ENCODE measurements at regions not wholly inside any gene's neighbourhood (a gene's known extent, or its start where the extent isn't known, plus 50 kb on each side); places are given as distances from the start of the nearest gene placed in this dataset.

DNA sequence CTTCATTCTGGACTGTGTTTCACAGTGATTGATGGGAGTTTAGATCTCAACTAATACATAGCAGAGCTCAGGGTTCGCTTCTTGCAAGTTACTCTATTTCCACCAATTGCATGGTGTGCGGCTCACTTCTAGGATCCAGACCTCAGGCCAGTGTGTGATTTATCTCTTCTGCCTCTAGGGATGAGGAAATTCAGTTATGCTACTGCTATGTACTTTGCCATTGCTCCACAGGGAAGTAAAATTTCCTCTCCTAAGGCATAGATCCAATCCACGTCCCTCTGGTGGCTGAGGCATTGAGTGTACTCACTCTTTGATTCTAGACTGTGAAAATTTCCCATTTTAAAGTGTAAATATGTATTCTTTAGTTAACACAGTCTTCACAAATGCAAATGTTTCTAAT is 214.1 kb downstream of the HS3ST3B1 start:
- Histone ChIP-seq H3K9me3 (no peaks in the 10 kb centered on the region), H3K36me3 (no peaks in the 10 kb centered on the region), H3K4me1 (no peaks in the 10 kb centered on the region), H3K4me3 (no peak overlapping the region), H3K27ac (no peak overlapping the region), H3K27me3 (no peaks in the 10 kb centered on the region)
- in situ Hi-C loops (cut with MboI; ENCODE audit: low sequenced_read_pairs in 4 of 4), result no loop called here
- ATAC-seq (no peak), DNase-seq (no peak)
- TF ChIP-seq, protein P1, sequence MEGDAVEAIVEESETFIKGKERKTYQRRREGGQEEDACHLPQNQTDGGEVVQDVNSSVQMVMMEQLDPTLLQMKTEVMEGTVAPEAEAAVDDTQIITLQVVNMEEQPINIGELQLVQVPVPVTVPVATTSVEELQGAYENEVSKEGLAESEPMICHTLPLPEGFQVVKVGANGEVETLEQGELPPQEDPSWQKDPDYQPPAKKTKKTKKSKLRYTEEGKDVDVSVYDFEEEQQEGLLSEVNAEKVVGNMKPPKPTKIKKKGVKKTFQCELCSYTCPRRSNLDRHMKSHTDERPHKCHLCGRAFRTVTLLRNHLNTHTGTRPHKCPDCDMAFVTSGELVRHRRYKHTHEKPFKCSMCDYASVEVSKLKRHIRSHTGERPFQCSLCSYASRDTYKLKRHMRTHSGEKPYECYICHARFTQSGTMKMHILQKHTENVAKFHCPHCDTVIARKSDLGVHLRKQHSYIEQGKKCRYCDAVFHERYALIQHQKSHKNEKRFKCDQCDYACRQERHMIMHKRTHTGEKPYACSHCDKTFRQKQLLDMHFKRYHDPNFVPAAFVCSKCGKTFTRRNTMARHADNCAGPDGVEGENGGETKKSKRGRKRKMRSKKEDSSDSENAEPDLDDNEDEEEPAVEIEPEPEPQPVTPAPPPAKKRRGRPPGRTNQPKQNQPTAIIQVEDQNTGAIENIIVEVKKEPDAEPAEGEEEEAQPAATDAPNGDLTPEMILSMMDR (IDR thresholded peaks at IDR 0.05 in 4 of 5, conservative IDR thresholded peaks at IDR 0.05 in 1 of 5), result no peak
- TF ChIP-seq POLR2A (IDR thresholded peaks at IDR 0.05), result no peak
- intact Hi-C loops (cut with DNase I; ENCODE audit: low total_unique reads), result no loop called here

DNA sequence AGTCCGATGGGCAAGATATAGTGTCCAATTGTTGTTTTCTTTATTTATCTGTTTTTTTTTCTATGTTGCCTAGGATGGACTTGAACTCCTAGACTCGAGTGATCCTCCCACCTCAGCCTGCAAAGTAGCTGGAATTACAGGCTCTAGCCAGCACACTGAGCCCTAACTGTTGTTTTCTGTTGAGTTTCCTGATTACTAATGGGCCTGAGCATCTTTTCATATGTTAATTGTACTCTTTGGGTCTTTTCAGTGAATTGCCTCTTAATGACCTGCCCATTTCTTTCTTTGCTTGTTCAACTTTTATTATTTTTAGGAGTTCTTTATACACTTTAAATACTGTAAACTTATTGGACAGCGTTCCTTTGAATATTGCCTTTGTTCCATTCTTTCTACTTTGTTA is 213.0 kb downstream of the HS3ST3B1 start:
- Histone ChIP-seq H3K27me3 (no peaks in the 10 kb centered on the region), H3K27ac (no peak overlapping the region), H3K4me1 (no peaks in the 10 kb centered on the region), H3K36me3 (no peaks in the 10 kb centered on the region), H3K9me3 (no peaks in the 10 kb centered on the region), H3K4me3 (no peak overlapping the region)
- in situ Hi-C loops (cut with MboI; ENCODE audit: low sequenced_read_pairs in 4 of 4) (no loop called here), intact Hi-C loops (cut with DNase I; ENCODE audit: low total_unique reads) (no loop called here)
- TF ChIP-seq, protein P1 (IDR thresholded peaks at IDR 0.05 in 4 of 5, conservative IDR thresholded peaks at IDR 0.05 in 1 of 5), result no peak
- TF ChIP-seq POLR2A (IDR thresholded peaks at IDR 0.05), result no peak
- no peak for DNase-seq
- ATAC-seq, result no peak

DNA sequence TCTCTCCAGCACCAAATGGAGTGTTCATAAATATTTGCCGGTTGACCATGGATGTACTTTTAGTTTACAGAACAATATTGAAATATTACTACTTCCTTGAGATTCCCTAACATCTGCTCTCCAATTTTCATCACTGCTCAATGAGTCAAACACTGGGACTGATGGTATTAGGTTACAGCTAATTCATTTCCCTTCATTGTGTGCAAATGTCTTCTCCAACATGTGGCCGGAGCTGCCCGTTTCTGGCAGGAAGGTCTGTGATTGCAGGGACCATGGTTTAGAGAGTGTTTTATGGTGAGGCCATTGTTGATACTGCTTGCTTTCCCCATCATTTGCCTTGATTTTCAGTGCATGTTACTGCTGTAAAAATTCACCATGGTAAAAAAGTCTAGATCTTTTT is 209.3 kb downstream of the HS3ST3B1 start:
- no peak for TF ChIP-seq POLR2A (IDR thresholded peaks at IDR 0.05)
- TF ChIP-seq, protein P1 (IDR thresholded peaks at IDR 0.05 in 4 of 5, conservative IDR thresholded peaks at IDR 0.05 in 1 of 5), result no peak
- ATAC-seq, result no peak
- H3K4me1 ChIP-seq, result no peaks in the 10 kb centered on the region

DNA sequence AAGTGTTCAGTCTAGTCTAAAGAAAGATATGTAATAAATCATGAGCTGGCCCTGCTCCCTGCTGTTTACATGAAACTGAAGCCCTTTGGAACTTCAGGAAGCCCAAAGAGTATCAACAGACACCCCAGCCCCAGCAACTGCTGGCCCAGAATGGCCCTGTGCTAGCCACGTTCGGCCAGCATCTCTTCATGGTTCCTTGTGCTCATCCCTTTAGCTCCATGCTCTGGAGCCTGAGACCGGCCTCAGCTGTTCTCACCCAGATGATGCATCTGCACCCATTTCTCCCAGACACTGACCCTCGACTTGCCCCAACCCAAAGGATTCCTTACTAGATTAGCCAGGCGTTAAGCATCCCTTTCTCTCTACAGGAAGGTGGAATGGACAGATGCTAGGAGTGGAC is 207.3 kb downstream of the HS3ST3B1 start:
- intact Hi-C loops (cut with DNase I; ENCODE audit: low total_unique reads) (no loop called here), in situ Hi-C loops (cut with MboI; ENCODE audit: low sequenced_read_pairs in 4 of 4) (no loop called here)
- TF ChIP-seq, protein P1 (IDR thresholded peaks at IDR 0.05 in 4 of 5, conservative IDR thresholded peaks at IDR 0.05 in 1 of 5), result no peak
- TF ChIP-seq POLR2A (IDR thresholded peaks at IDR 0.05), result no peak
- ATAC-seq, result no peak
- Histone ChIP-seq H3K27ac (no peak overlapping the region), H3K4me1 (no peaks in the 10 kb centered on the region), H3K9me3 (no peaks in the 10 kb centered on the region), H3K27me3 (no peaks in the 10 kb centered on the region), H3K4me3 (no peak overlapping the region), H3K36me3 (no peaks in the 10 kb centered on the region)
- no peak for DNase-seq

More for the DNA sequence above, 209.3 kb downstream of the HS3ST3B1 start:
- Histone ChIP-seq H3K4me3 (no peak overlapping the region), H3K27me3 (no peaks in the 10 kb centered on the region), H3K9me3 (no peaks in the 10 kb centered on the region), H3K27ac (no peak overlapping the region), H3K36me3 (no peaks in the 10 kb centered on the region)
- intact Hi-C loops (cut with DNase I; ENCODE audit: low total_unique reads) (no loop called here), in situ Hi-C loops (cut with MboI; ENCODE audit: low sequenced_read_pairs in 4 of 4) (no loop called here)
- DNase-seq, result no peak

DNA sequence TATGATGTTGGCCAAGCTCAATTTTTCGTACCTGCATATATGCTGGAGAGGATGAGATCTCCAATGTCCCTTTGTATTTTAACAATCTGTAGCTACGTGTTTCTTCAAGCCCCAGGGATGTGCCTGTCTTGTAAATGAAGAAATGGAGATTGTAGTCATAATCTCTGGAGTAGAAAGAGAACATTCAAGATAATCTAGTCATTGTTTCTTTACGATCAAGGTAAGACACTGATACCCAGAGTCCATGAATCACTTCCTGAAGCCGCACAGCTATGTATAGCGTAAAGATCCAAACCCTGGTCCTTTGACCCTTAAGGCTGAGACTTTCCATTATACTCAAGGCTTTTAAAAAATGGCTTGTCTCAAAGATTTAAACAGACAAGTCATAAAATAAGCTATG is 205.5 kb downstream of the HS3ST3B1 start:
- intact Hi-C loops (cut with DNase I; ENCODE audit: low total_unique reads) (no loop called here), in situ Hi-C loops (cut with MboI; ENCODE audit: low sequenced_read_pairs in 4 of 4) (no loop called here)
- Histone ChIP-seq H3K9me3 (no peaks in the 10 kb centered on the region), H3K4me1 (no peaks in the 10 kb centered on the region), H3K4me3 (no peak overlapping the region), H3K36me3 (no peaks in the 10 kb centered on the region), H3K27me3 (no peaks in the 10 kb centered on the region), H3K27ac (no peak overlapping the region)
- ATAC-seq, result no peak
- no peak for TF ChIP-seq POLR2A (IDR thresholded peaks at IDR 0.05)
- TF ChIP-seq, protein P1 (IDR thresholded peaks at IDR 0.05 in 4 of 5, conservative IDR thresholded peaks at IDR 0.05 in 1 of 5), result no peak
- no peak for DNase-seq

Measured in gastrocnemius medialis (tissue), 4 donors.